Uterus (tissue), 3 donors: ENCODE measurements at regions not wholly inside any gene's neighbourhood (a gene's known extent, or its start where the extent isn't known, plus 50 kb on each side); places are given as distances from the start of the nearest gene placed in this dataset.

Experiments
- DNase-seq, 2 donors: peaks; one replicate each; pipeline ENCODE4 v3.0.0-alpha.2; 2019 to 2020
- H3K27ac ChIP-seq, 2 donors: fragments of 200-600 bp; sonication (generic); 1 replicate in 1 of 2; 2 replicates in 1 of 2; pipeline ENCODE4 v1.5.1; 2016 to 2018
- H3K27me3 ChIP-seq, 2 donors: fragments of 200-600 bp; sonication (generic); one replicate each; pipeline ENCODE4 v1.5.1; 2018 to 2019; ENCODE audit warnings: control low read depth in 1 of 2
- H3K36me3 ChIP-seq, 2 donors: fragments of 200-600 bp; sonication (generic); one replicate each; pipeline ENCODE4 v1.5.1; 2019; ENCODE audit warnings: control low read depth in 1 of 2
- H3K4me1 ChIP-seq, 2 donors: fragments of 200-600 bp; sonication (generic); one replicate each; pipeline ENCODE4 v1.5.1; 2018 to 2019; ENCODE audit warnings: control low read depth in 1 of 2
- H3K4me3 ChIP-seq, 2 donors: fragments of 200-600 bp; sonication (generic); 1 replicate in 1 of 2; 2 replicates in 1 of 2; pipeline ENCODE4 v1.5.1; 2018 to 2019; ENCODE audit warnings: mild to moderate bottlenecking in 1 of 2
- H3K9me3 ChIP-seq, 2 donors: fragments of 200-600 bp; sonication (generic); one replicate each; pipeline ENCODE4 v1.5.1; 2019; ENCODE audit warnings: control low read depth in 1 of 2
- CTCF ChIP-seq, 4 experiments: fragments of 200-600 bp in 2 of 4; fragments of 450-650 bp in 2 of 4; sonication (generic) in 2 of 4; IDR thresholded peaks; one replicate each; pipeline ENCODE4 v1.5.1; 2016 to 2019; ENCODE audit warnings: antibody characterized with exemption in 4 of 4, mild to moderate bottlenecking in 2 of 4, moderate library complexity in 1 of 4
- POLR2A ChIP-seq, 2 donors: fragments of 450-650 bp; IDR thresholded peaks; one replicate each; pipeline ENCODE4 v1.6.1; 2016; ENCODE audit warnings: antibody characterized with exemption in 2 of 2, mild to moderate bottlenecking in 1 of 2, moderate library complexity in 1 of 2
- intact Hi-C: fragments of 100-400 bp; cut with DNase I; formaldehyde crosslinking; loops from one replicate; pipeline ENCODE4 v1.15.1; 2023; ENCODE audit warnings: low total_unique reads
- donor health status: DM: yes; HTN: yes; CAD: no.

GRCh38 chr5:155761502-155761901 is 565.5 kb upstream of the SGCD start:
- Histone ChIP-seq H3K4me3 (no peak overlapping the region), H3K27me3 (no peaks in the 10 kb centered on the region), H3K36me3 (no peaks in the 10 kb centered on the region), H3K9me3 (no peaks in the 10 kb centered on the region), H3K4me1 (no peaks in the 10 kb centered on the region), H3K27ac (no peak overlapping the region)
- TF ChIP-seq CTCF (IDR thresholded peaks at IDR 0.05), result no peak
- TF ChIP-seq POLR2A (IDR thresholded peaks at IDR 0.05), result no peak
- intact Hi-C loops, result no loop called here
- no peak for DNase-seq

- Histone ChIP-seq H3K27me3 (no peaks in the 10 kb centered on the region), H3K4me1 (no peaks in the 10 kb centered on the region), H3K4me3 (no peak overlapping the region), H3K36me3 (no peaks in the 10 kb centered on the region), H3K27ac (no peak overlapping the region), H3K9me3 (no peaks in the 10 kb centered on the region)
- TF ChIP-seq CTCF (IDR thresholded peaks at IDR 0.05), result no peak
- TF ChIP-seq POLR2A (IDR thresholded peaks at IDR 0.05), result no peak
- intact Hi-C loops, result no loop called here
- DNase-seq, result no peak
Observed at GRCh38 chr5:155765715-155766114, 561.2 kb upstream of the SGCD start.

GRCh38 chr5:155767470-155767869 is 559.5 kb upstream of the SGCD start:
- Histone ChIP-seq H3K36me3 (no peaks in the 10 kb centered on the region), H3K27me3 (no peaks in the 10 kb centered on the region), H3K4me3 (no peak overlapping the region), H3K9me3 (no peaks in the 10 kb centered on the region), H3K4me1 (no peaks in the 10 kb centered on the region), H3K27ac (no peak overlapping the region)
- intact Hi-C loops, result no loop called here
- DNase-seq, result no peak
- no peak for TF ChIP-seq CTCF (IDR thresholded peaks at IDR 0.05)
- TF ChIP-seq POLR2A (IDR thresholded peaks at IDR 0.05), result no peak

DNA sequence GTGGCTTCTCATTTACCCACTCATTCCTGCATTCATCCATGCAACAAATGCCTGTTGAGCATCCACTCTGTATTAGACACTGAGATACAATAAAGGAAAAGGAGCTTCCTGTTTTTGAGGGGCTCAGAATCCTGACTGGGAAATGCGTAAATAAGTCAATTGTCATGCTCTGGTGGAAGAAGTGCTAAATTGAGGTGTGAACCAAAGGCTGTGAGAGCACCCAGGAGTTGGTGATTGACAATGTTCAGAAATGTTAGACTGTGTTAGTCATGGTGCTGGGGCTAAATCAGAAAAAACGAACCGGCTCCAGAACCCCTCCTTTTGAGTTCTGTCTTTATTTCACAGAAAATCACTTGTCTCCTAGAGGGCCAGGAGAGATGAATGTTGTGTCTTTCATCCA is 558.6 kb upstream of the SGCD start:
- Histone ChIP-seq H3K4me3 (no peak overlapping the region), H3K36me3 (no peaks in the 10 kb centered on the region), H3K27ac (no peak overlapping the region), H3K9me3 (no peaks in the 10 kb centered on the region), H3K4me1 (no peaks in the 10 kb centered on the region), H3K27me3 (no peaks in the 10 kb centered on the region)
- no peak for DNase-seq
- TF ChIP-seq CTCF (IDR thresholded peaks at IDR 0.05) (no peak), POLR2A (IDR thresholded peaks at IDR 0.05) (no peak)
- intact Hi-C loops, result no loop called here

DNA sequence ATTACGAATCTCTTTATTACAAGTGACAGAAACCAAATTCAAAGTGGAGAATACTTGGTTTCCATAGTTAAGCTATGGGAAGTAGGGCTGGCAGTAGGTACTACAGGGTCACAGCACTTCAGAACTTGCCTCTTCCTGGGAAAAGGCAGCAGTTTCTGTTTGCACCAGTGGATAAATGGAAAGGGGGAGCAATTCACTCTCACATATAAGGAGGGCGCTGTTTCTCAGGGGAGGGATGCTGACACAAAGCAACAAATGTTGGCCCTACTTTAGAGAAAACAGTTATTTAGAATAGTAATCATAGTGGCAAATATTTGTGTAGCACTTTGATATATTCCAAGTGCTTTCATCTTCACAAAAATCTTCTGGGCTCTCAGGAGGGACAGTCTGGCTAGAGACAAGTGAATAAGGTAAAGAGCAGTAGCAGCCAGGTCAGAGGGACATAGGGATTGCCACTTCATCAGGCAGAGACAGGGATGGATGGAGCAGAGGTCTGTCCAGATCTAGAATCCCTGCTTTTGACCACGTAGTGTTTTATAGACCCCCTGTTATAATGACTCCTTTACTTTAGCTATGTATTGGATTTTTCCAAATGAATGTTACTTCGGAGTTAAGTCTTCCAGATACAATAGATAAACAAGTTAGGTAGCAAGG is 554.8 kb upstream of the SGCD start:
- Histone ChIP-seq H3K36me3 (no peaks in the 10 kb centered on the region), H3K27ac (no peak overlapping the region), H3K4me1 (no peaks in the 10 kb centered on the region), H3K9me3 (no peaks in the 10 kb centered on the region), H3K27me3 (no peaks in the 10 kb centered on the region), H3K4me3 (no peak overlapping the region)
- intact Hi-C loops, result no loop called here
- no peak for DNase-seq
- no peak for TF ChIP-seq CTCF (IDR thresholded peaks at IDR 0.05)
- TF ChIP-seq POLR2A (IDR thresholded peaks at IDR 0.05), result no peak
